ENCODE measurements at regions not wholly inside any gene's neighbourhood (a gene's known extent, or its start where the extent isn't known, plus 50 kb on each side); places are given as distances from the start of the nearest gene placed in this dataset.

DNA sequence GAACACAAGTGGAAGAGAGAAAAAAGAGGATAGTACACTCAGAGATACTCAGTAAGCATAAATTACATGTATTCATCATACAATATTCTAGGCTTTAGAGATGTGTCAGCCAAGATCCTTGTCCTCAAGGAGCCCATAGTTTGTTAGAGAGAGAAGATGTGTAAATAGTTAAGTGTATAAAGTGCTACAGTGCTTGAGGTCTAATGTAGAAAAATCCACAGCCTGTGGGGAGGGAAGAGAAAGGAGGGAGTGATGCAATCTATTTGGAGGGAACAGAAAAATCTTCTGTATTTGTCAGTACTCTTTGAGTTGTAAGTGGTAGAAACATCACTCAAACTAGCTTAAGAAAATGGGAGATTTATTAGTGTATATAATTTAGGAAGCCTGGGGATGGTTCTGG, 81.9 kb downstream of the PALM2AKAP2 start:
- TF ChIP-seq POLR2A (IDR thresholded peaks at IDR 0.05; ENCODE audit: low read length) (no peak), GATA1 (IDR thresholded peaks at IDR 0.05; ENCODE audit: low read depth, low read length) (no peak)
